ENCODE measurements at regions not wholly inside any gene's neighbourhood (a gene's known extent, or its start where the extent isn't known, plus 50 kb on each side); places are given as distances from the start of the nearest gene placed in this dataset.
"Not testable (repeated sequence)": the region's sequence is repeated elsewhere in the genome, so short reads cannot be mapped to it uniquely, and the experiment has no call there.

- DNase-seq = no peak
Measured at GRCh38 chr12:34397591-34398365, 375.5 kb downstream of the ALG10 start.

- no peak for DNase-seq
Measured at GRCh38 chr12:34398366-34398705, 376.0 kb downstream of the ALG10 start.

- DNase-seq = no peak
Measured at GRCh38 chr12:34398706-34399630, 376.7 kb downstream of the ALG10 start.

GRCh38 chr12:34399631-34400410, 377.5 kb downstream of the ALG10 start:
- no peak for DNase-seq

GRCh38 chr12:34400411-34400881, 378.1 kb downstream of the ALG10 start:
- DNase-seq = no peak

GRCh38 chr12:34400986-34401658, 378.8 kb downstream of the ALG10 start:
- DNase-seq = no peak

GRCh38 chr12:34401659-34402227, 379.4 kb downstream of the ALG10 start:
- DNase-seq = no peak

- DNase-seq = no peak
Measured at GRCh38 chr12:34402228-34402898, 380.1 kb downstream of the ALG10 start.

- DNase-seq = no peak
Measured at GRCh38 chr12:34402899-34403705, 380.8 kb downstream of the ALG10 start.

- DNase-seq = no peak
Measured at GRCh38 chr12:34403706-34404376, 381.5 kb downstream of the ALG10 start.

- no peak for DNase-seq
Measured at GRCh38 chr12:34404377-34405285, 382.3 kb downstream of the ALG10 start.

GRCh38 chr12:34405286-34406227, 383.3 kb downstream of the ALG10 start:
- no peak for DNase-seq

GRCh38 chr12:34406228-34406995, 384.1 kb downstream of the ALG10 start:
- DNase-seq = no peak

GRCh38 chr12:34406996-34407300, 384.7 kb downstream of the ALG10 start:
- no peak for DNase-seq

- no peak for DNase-seq
Measured at GRCh38 chr12:34407813-34408212, 385.5 kb downstream of the ALG10 start.

- not testable (repeated sequence) for DNase-seq
Measured at GRCh38 chr12:34431509-34431908, 409.2 kb downstream of the ALG10 start.
